ENCODE measurements at regions not wholly inside any gene's neighbourhood (a gene's known extent, or its start where the extent isn't known, plus 50 kb on each side); places are given as distances from the start of the nearest gene placed in this dataset.

- H3K4me3 Mint-ChIP-seq = no peak overlapping the region
- Histone ChIP-seq H3K27me3 (ENCODE audit: control insufficient read depth, insufficient read depth, low read length) (no peaks in the 10 kb centered on the region), H3K4me3 (ENCODE audit: low read length) (no peak overlapping the region), H3K36me3 (ENCODE audit: control insufficient read depth, insufficient read depth, low read length) (no peaks in the 10 kb centered on the region), H3K4me1 (ENCODE audit: control insufficient read depth, insufficient read depth, low read length) (no peaks in the 10 kb centered on the region), H3K9me3 (ENCODE audit: control insufficient read depth, insufficient read depth, low read length) (no peaks in the 10 kb centered on the region), H3K27ac (ENCODE audit: low read length) (no peak overlapping the region)
- no peaks in the 10 kb centered on the region for H3K4me1 Mint-ChIP-seq
- DNase-seq (no peak), ATAC-seq (no peak)
- intact Hi-C loops (cut with micrococcal nuclease) = no loop called here
- WGBS (ENCODE audit: insufficient coverage) = 86% methylated on average over 4 of the region's 4 CpGs
- peaks cover 9 to 26% of the 10 kb centered on the region in 2 donors for H3K27me3 Mint-ChIP-seq (ENCODE audit: low read depth in 2 of 2)
- no peaks in the 10 kb centered on the region for H3K36me3 Mint-ChIP-seq
- H3K27ac Mint-ChIP-seq = no peak overlapping the region
- TF ChIP-seq CTCF (IDR thresholded peaks at IDR 0.05) = no peak
- no peaks in the 10 kb centered on the region for H3K9me3 Mint-ChIP-seq
These were observed 95.8 kb downstream of the PCSK1 start for GRCh38 chr5:96337048-96337781.

GRCh38 chr5:96336351-96336985 is 96.6 kb downstream of the PCSK1 start:
- Mint-ChIP-seq H3K27me3 (ENCODE audit: low read depth in 2 of 2) (peaks cover 12 to 32% of the 10 kb centered on the region in 2 donors), H3K9me3 (no peaks in the 10 kb centered on the region), H3K27ac (no peak overlapping the region), H3K4me3 (no peak overlapping the region), H3K4me1 (no peaks in the 10 kb centered on the region), H3K36me3 (no peaks in the 10 kb centered on the region)
- no peak overlapping the region for H3K4me3 ChIP-seq (ENCODE audit: low read length)
- H3K9me3 ChIP-seq (ENCODE audit: control insufficient read depth, insufficient read depth, low read length) = no peaks in the 10 kb centered on the region
- peak; percentile 85 for TF ChIP-seq CTCF (IDR thresholded peaks at IDR 0.05)
- H3K36me3 ChIP-seq (ENCODE audit: control insufficient read depth, insufficient read depth, low read length) = no peaks in the 10 kb centered on the region
- peak; percentile 87 to 96 (median 91) for ATAC-seq
- no peak overlapping the region for H3K27ac ChIP-seq (ENCODE audit: low read length)
- intact Hi-C loops (cut with micrococcal nuclease) = loop anchor here (1.0 kb wide), 1 partner anchor 478 kb away; no protein-coding TSS in a partner anchor
- H3K4me1 ChIP-seq (ENCODE audit: control insufficient read depth, insufficient read depth, low read length) = no peaks in the 10 kb centered on the region
- no peaks in the 10 kb centered on the region for H3K27me3 ChIP-seq (ENCODE audit: control insufficient read depth, insufficient read depth, low read length)
- peak in 1 of 2 donors; percentile 84 for DNase-seq
- WGBS (ENCODE audit: insufficient coverage) = 29% methylated on average over 4 of the region's 6 CpGs

GRCh38 chr5:96335873-96336272 is 97.2 kb downstream of the PCSK1 start:
- ATAC-seq (peak in 1 of 3 donors; percentile 14), DNase-seq (no peak)
- Mint-ChIP-seq H3K36me3 (no peaks in the 10 kb centered on the region), H3K9me3 (no peaks in the 10 kb centered on the region), H3K27ac (no peak overlapping the region), H3K4me3 (no peak overlapping the region), H3K27me3 (ENCODE audit: low read depth in 2 of 2) (peaks cover 12 to 32% of the 10 kb centered on the region in 2 donors), H3K4me1 (no peaks in the 10 kb centered on the region)
- Histone ChIP-seq H3K4me3 (ENCODE audit: low read length) (no peak overlapping the region), H3K27ac (ENCODE audit: low read length) (no peak overlapping the region), H3K9me3 (ENCODE audit: control insufficient read depth, insufficient read depth, low read length) (no peaks in the 10 kb centered on the region), H3K4me1 (ENCODE audit: control insufficient read depth, insufficient read depth, low read length) (no peaks in the 10 kb centered on the region), H3K36me3 (ENCODE audit: control insufficient read depth, insufficient read depth, low read length) (no peaks in the 10 kb centered on the region), H3K27me3 (ENCODE audit: control insufficient read depth, insufficient read depth, low read length) (no peaks in the 10 kb centered on the region)
- intact Hi-C loops (cut with micrococcal nuclease) = loop anchor here (1.0 kb wide), 1 partner anchor 478 kb away; no protein-coding TSS in a partner anchor
- TF ChIP-seq CTCF (IDR thresholded peaks at IDR 0.05) = no peak
- WGBS (ENCODE audit: insufficient coverage) = 80% methylated on average over 2 of the region's 2 CpGs

All from natural killer cell (primary cell).